ENCODE measurements at regions not wholly inside any gene's neighbourhood (a gene's known extent, or its start where the extent isn't known, plus 50 kb on each side); places are given as distances from the start of the nearest gene placed in this dataset.
"Not testable (repeated sequence)": the region's sequence is repeated elsewhere in the genome, so short reads cannot be mapped to it uniquely, and the experiment has no call there.

DNA sequence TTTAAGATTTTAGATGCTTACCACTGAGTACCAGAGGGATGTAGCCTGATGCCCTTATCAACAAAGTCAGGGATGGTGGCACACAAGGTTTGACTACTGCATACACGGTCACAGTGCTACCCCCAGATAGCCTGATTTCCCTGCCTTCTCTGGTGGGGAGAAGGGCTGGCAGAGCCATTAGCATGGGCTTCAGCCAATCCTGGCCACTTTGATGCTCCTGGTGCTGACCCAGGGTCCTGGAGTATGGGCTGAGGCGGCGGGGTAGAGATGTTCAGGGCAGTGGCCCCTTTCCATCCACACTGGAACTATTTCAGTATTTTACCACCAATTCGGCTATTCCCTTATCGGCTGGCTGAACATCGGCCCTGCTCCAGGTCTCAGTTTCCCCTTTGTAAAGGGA lies 83.2 kb downstream of the POTEB3 start:
- DNase-seq (ENCODE audit: low spot score); H3K27me3 ChIP-seq; H3K27ac ChIP-seq; H3K9me3 ChIP-seq; H3K36me3 ChIP-seq; H3K4me3 ChIP-seq; H3K4me1 ChIP-seq: not testable (repeated sequence)

DNA sequence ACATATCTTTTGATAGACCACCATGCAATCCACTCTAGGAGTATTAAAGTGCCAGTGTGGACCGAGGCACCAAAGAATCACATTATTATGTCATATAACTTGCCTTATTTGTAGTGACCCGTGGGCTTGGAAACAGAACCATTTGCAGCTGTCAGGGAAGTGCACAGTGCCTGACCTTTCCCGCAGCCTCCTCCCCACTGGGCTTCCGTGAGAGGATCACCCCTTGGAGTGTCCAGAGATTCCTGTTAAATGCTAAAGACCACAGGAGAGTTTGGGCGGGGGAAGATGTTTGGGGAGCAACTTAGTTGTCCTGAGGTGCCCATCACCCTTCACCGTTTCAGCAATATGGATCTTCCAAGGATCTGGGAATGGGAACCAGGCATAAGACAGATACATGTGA lies 84.4 kb downstream of the POTEB3 start:
- H3K4me3 ChIP-seq; H3K27me3 ChIP-seq; DNase-seq (ENCODE audit: low spot score); H3K27ac ChIP-seq; H3K36me3 ChIP-seq; H3K4me1 ChIP-seq; H3K9me3 ChIP-seq: not testable (repeated sequence)

DNA sequence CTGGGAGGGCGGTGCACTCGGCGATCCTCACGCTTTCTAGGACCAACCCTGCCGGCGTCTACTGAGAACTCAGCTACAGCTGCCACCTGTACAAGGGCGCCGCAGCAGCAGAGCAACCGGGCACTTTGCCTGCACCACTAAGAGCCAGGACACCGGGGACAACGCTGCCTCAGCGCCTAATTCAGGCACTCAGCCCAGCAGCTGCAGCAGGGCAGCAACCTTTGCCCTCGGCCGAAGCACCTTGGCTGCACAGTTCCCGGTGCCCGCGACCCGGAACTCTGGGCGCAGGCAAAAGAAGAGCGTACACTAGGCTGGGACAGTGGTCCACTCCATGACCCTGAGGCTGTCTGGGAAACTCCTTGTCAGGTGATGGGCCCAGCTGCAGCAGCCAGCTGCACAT lies 85.7 kb downstream of the POTEB3 start:
- H3K27me3 ChIP-seq; H3K4me3 ChIP-seq; DNase-seq (ENCODE audit: low spot score); H3K4me1 ChIP-seq; H3K9me3 ChIP-seq; H3K27ac ChIP-seq; H3K36me3 ChIP-seq: not testable (repeated sequence)

DNA sequence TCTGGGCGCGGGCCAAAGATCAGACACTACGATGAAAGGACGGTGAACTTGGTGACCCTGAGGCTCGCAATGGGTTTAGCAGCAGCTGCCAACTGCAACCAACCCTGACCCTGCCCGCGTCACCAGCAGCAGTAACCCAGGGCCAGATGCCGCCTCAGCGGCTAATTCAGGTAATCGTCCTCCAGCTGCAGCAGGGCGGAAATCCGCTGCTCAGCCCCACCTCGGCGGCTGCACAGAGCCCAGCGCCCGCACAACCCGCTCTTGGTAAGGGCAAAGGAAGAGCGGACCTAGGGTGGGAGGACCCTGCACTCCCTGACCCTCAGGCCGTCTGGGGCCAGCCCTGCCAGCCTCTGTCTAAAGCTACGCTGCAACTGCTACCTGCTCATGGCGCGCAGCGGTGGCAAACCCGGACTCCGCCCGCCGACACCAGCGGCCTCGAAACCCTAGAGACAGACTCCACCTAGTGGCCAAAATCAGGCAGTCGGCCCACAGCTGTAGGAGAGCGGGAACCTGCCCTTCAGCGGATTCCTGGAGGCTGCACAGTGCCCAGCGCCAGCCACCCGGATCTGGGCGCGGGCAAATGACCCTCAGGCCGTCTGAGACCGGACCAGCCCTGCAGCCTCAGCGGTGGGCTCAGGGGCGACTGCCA lies 87.5 kb downstream of the POTEB3 start:
- H3K27me3 ChIP-seq; H3K9me3 ChIP-seq; DNase-seq (ENCODE audit: low spot score); H3K4me3 ChIP-seq; H3K27ac ChIP-seq; H3K4me1 ChIP-seq; H3K36me3 ChIP-seq: not testable (repeated sequence)

DNA sequence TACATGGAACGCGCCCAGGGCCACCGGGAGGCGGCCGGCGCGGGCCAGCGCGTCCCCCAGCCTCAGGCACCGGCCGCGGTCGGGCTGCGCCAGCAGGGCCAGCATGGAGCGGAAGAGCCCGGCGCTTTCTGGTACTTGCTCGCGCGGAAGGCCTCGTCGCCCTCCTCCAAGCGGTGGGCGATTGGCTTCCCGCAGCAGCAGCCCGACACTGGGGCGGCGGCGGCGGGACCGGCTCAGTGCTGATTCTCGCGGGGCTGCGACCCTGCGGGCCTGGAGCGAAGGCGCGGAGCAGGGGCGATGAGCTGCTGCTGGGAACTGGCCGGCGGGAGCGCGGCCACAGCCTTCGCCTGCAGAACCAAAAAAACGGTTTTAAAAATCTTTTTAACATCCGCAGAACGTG lies 95.3 kb downstream of the POTEB3 start:
- H3K4me1 ChIP-seq, H3K27me3 ChIP-seq: not testable (repeated sequence)

DNA sequence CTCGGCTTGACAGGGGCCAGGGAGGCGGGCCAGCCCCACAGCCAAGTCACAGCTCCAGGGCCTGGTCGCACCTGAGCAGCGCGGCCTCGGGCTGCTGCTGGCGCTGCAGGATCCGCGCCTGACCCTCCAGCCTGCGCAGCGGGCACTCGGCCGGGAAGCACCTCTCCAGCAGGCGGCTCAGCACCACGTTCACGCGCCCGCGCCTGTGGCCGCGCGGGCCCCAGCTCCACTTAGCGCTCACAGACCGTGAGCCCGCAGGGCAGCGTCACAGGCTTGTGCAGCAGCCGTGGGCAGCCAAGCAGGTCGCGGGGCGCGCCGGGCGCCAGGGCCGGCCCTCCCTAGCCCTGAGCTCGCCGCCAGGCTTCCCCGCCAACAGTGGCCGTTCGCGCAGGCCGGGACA lies 95.8 kb downstream of the POTEB3 start:
- H3K36me3 ChIP-seq; H3K9me3 ChIP-seq; H3K4me3 ChIP-seq; DNase-seq (ENCODE audit: low spot score); H3K27me3 ChIP-seq; H3K4me1 ChIP-seq; H3K27ac ChIP-seq: not testable (repeated sequence)

More for the DNA sequence above, 95.3 kb downstream of the POTEB3 start:
- not testable (repeated sequence) for H3K9me3 ChIP-seq; H3K36me3 ChIP-seq; DNase-seq (ENCODE audit: low spot score)
- peak overlapping the region in 1 of 2 donors; percentile 58 for H3K27ac ChIP-seq
- peak overlapping the region in 1 of 2 donors; percentile 28 for H3K4me3 ChIP-seq

DNA sequence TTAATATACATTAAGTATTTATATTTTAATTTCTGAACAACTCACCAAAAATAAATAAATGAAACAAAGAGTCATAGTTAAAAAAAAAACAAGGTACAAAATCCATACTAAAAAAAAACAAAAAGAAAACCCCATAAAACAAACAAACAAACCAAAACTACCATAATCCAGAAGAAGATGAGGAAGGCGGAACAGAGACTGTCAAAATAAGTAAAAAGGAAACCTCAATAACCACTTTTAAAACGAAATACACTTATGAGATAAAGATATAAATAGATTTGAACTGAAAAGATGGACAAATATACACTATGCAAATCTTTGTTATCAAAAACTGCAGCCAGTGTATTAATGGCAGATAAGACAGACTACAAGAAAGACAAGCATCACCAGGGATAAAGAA lies 103.3 kb downstream of the POTEB3 start:
- not testable (repeated sequence) for H3K4me3 ChIP-seq; H3K27ac ChIP-seq; H3K36me3 ChIP-seq; H3K27me3 ChIP-seq; DNase-seq (ENCODE audit: low spot score); H3K9me3 ChIP-seq; H3K4me1 ChIP-seq

DNA sequence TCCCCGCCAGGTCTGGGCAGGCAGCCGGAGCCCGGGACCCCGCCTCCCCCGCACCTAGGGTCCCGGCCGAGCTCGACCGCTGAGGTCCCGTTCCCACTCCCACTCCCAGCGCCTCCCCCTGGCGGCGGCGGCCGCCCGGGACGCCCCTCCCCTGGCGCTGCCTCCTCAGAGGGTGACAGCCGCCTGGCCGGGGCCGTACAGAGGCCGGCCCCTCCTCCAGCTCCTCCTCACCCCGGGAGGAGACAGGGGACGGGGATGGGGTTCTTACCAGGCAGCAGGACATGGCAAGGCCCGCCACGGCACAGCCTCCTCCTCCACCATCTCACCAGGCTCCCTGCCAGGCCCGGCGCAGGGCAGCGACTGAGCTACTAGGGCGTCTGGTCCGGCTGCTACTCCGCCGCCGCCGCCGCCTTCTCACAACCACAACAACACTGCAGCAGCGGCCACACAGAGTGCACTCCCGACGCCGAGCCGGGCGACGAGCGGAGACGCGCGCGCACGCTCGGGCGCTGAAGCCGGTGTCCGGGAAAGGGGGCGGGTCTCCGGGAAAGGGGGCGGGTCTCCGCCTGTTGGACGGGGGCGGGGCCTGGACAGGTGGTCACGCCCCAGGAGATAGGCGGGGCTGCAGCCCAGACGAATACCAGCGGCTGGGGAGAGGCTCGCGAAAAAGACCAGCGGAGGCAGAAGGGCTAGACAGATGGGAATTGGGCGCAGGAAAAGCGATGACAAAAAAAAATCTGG lies 115.4 kb downstream of the POTEB3 start:
- not testable (repeated sequence) for H3K4me3 ChIP-seq; H3K36me3 ChIP-seq; H3K27ac ChIP-seq; DNase-seq (ENCODE audit: low spot score); H3K27me3 ChIP-seq; H3K9me3 ChIP-seq; H3K4me1 ChIP-seq

DNA sequence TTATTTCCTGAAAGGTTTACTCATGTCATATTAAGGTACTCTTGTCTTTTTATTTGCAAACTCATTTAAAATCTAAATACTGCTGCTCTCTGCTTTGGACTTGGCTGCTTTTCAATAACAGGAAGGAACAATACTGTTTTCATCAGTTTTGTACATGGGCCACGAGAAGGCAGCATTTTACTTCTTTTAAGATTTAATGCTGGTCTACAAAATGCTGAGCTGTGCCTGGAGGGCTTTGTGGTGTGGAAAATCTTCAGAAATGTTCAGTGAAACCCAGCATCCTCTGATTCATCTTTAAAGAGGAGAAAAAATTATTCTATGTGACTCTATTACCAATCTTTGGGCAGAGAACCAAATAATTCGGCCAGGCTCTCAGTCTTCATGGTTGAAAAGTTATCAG lies 155.9 kb downstream of the POTEB3 start:
- not testable (repeated sequence) for H3K27me3 ChIP-seq; H3K4me1 ChIP-seq; H3K4me3 ChIP-seq; H3K9me3 ChIP-seq; H3K36me3 ChIP-seq; H3K27ac ChIP-seq; DNase-seq (ENCODE audit: low spot score)

DNA sequence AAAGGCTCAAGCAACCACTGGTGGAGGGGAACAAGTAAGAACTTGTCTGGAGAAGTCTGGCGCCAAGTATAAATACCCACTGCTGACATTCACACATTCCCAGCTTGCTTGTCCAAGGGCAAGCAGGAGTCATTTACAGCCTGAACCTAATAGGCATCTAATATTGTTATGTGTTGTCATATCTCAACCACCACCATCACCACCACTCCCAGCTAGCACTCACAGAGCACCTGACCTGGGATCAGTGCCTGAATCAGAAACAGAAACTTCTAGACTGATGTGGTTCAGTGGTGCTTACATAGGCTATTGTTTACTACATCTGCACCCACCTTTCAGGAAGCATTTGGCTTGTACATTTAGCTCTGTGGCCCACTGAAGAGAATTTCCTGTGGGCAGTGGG lies 157.1 kb downstream of the POTEB3 start:
- not testable (repeated sequence) for DNase-seq (ENCODE audit: low spot score); H3K9me3 ChIP-seq; H3K36me3 ChIP-seq; H3K4me3 ChIP-seq; H3K27me3 ChIP-seq; H3K4me1 ChIP-seq; H3K27ac ChIP-seq

DNA sequence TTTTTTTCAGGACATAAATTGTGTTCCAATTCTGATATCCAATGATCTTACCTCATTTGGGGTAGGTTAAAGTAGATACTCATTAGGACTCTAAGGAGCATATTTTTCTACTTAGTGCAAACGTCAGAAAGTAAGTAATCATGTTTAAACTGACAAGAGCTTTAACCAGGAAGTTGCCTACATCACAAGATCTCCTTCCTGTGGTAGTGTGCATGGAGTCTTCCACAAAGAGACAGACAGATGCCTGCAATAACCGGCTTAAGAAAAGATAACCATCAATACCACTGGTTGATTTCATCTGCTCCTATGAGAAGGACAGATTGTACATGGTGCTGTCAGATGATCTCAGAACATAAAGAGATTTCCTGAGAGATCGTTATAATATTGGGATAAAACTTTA lies 160.0 kb downstream of the POTEB3 start:
- H3K27ac ChIP-seq; H3K9me3 ChIP-seq; DNase-seq (ENCODE audit: low spot score); H3K4me1 ChIP-seq; H3K36me3 ChIP-seq; H3K27me3 ChIP-seq; H3K4me3 ChIP-seq: not testable (repeated sequence)

DNA sequence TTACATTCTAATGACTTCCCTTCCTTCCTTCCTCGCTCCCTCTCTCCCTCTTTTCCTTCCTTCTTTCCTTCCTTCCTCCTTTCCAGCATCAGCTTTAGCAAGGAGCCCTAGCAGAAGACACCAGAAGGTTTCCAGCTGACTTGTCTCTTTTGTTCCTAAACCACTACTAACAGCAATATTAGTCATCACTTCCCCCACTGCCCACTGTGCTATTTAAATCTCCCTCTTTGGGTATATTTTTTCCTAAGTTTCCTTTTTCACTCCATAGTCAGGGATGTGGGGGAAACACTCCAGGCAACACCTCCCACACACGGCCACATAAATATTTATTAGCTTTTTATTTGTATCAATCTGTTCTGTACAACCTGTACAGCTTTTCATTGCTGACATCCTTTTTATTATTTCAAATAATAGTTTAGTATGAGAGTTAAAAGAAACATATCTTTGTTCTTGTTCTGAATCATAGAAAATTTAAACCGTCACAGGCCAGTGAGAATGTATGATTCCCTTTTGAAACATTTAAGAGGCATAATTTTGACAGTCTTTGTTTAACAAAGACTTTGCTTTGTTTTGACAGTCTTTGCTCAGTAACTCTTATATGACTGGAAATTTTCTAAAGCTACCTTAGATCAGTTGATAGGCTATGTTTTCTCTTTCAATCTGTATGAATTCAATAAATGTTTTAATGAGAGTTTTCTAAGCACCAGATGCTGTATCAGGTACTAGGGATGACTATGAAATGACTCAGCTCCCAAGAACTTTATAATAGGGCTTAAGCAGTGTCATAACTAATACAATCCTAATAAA lies 167.9 kb downstream of the POTEB3 start:
- not testable (repeated sequence) for DNase-seq (ENCODE audit: low spot score); H3K4me1 ChIP-seq; H3K27ac ChIP-seq; H3K4me3 ChIP-seq; H3K9me3 ChIP-seq; H3K36me3 ChIP-seq; H3K27me3 ChIP-seq
